ENCODE measurements at regions not wholly inside any gene's neighbourhood (a gene's known extent, or its start where the extent isn't known, plus 50 kb on each side); places are given as distances from the start of the nearest gene placed in this dataset.

DNA sequence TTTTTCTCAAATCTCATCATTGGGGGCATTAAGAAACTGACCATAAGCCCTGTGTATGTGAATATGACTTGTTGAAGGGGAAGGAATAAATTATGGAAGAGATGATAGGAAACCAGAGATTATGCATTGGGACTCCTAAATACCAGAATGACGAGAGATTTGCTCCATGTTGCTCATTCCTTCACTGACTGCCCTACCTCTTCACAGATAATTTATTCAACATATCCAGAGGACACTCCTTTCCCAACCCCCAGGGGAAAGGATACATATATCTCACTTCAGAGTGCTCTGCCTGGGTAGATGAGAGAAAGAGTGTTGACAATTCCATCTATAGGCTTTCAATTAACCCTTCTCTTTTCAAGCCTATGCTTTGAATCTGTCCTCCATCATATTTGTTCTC lies 145.3 kb upstream of the RHOBTB1 start:
- TF ChIP-seq, protein P1, sequence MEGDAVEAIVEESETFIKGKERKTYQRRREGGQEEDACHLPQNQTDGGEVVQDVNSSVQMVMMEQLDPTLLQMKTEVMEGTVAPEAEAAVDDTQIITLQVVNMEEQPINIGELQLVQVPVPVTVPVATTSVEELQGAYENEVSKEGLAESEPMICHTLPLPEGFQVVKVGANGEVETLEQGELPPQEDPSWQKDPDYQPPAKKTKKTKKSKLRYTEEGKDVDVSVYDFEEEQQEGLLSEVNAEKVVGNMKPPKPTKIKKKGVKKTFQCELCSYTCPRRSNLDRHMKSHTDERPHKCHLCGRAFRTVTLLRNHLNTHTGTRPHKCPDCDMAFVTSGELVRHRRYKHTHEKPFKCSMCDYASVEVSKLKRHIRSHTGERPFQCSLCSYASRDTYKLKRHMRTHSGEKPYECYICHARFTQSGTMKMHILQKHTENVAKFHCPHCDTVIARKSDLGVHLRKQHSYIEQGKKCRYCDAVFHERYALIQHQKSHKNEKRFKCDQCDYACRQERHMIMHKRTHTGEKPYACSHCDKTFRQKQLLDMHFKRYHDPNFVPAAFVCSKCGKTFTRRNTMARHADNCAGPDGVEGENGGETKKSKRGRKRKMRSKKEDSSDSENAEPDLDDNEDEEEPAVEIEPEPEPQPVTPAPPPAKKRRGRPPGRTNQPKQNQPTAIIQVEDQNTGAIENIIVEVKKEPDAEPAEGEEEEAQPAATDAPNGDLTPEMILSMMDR (optimal IDR thresholded peaks at IDR 0.05 in 1 of 3, IDR thresholded peaks at IDR 0.05 in 1 of 3, conservative IDR thresholded peaks at IDR 0.05 in 1 of 3; ENCODE audit: extremely low read depth in 1 of 3, insufficient read depth in 2 of 3, low read length in 3 of 3) = no peak
- no peak for TF ChIP-seq EZH2 (IDR thresholded peaks at IDR 0.05; ENCODE audit: low read length)

Measured in keratinocyte (primary cell).